Endothelial cell of umbilical vein (primary cell): ENCODE measurements at regions not wholly inside any gene's neighbourhood (a gene's known extent, or its start where the extent isn't known, plus 50 kb on each side); places are given as distances from the start of the nearest gene placed in this dataset.

ENCODE experiments used
- BruUV-seq: library from RNA; stranded (reverse); fragments of 400-500 nt; replicated peaks from 2 replicates; lab custom pipeline; 2021; lab: Mats Ljungman, UMichigan
- CTCF ChIA-PET: fragments of 300-600, 350-600 bp; sonication (Branson Sonifier 250); formaldehyde crosslinking; loops from one replicate; lab custom pipeline; 2021; ENCODE audit warnings: antibody characterized with exemption, inconsistent platforms; lab: Charles Lee
- POLR2A ChIA-PET: fragments of 300-600, 350-600 bp; sonication (Branson Sonifier 250); formaldehyde crosslinking; loops from one replicate; lab custom pipeline; 2021; ENCODE audit warnings: antibody characterized with exemption, inconsistent platforms; lab: Charles Lee
- DNase-seq: peaks from one replicate; pipeline ENCODE4 v3.0.0-alpha.2; 2011; ENCODE audit warnings: low read depth, low spot score
- FAIRE-seq: peaks from 2 replicates; lab custom pipeline; 2011; peaks lifted over from hg19 to GRCh38; lab: Jason Lieb, UNC
- H2AFZ ChIP-seq: 2 replicates; pipeline ENCODE4 v1.6.0; 2012; ENCODE audit warnings: low read depth, low read length, control low read depth, inconsistent platforms
- H3K27ac ChIP-seq: 2 replicates; pipeline ENCODE4 v1.5.1; 2011; ENCODE audit warnings: low read depth, mild to moderate bottlenecking, control low read depth, low read length, moderate library complexity; ENCODE audit not compliant: insufficient read depth
- H3K27me3 ChIP-seq, 2 experiments: 2 replicates each; pipeline versions ENCODE4 v1.6.0 to v1.6.1; 2011; ENCODE audit warnings: low read length in 2 of 2, mixed read lengths in 1 of 2; ENCODE audit not compliant: control insufficient read depth in 2 of 2, insufficient read depth in 2 of 2
- H3K36me3 ChIP-seq, 2 experiments: 2 replicates in 1 of 2; 3 replicates in 1 of 2; pipeline ENCODE4 v1.5.1; 2011; ENCODE audit warnings: low read length in 2 of 2, mild to moderate bottlenecking in 1 of 2, moderate library complexity in 1 of 2; ENCODE audit not compliant: control insufficient read depth in 2 of 2, insufficient read depth in 2 of 2; ENCODE audit errors: extremely low read depth in 1 of 2
- H3K4me1 ChIP-seq: 3 replicates; pipeline ENCODE4 v1.5.1; 2011; ENCODE audit warnings: mild to moderate bottlenecking, low read length; ENCODE audit not compliant: control insufficient read depth, insufficient read depth; ENCODE audit errors: extremely low read depth
- H3K4me2 ChIP-seq: 2 replicates; pipeline ENCODE4 v1.6.1; 2011; ENCODE audit warnings: low read length, control low read depth, mixed read lengths; ENCODE audit not compliant: insufficient read depth
- H3K4me3 ChIP-seq, 3 experiments: fragments of 200-600 bp in 1 of 3; sonication (generic), shearing (Covaris generic) in 1 of 3; replicated peaks in 1 of 3; 2 replicates each; pipeline ENCODE4 v1.5.1; 2011 to 2016; ENCODE audit warnings: control low read depth in 3 of 3, low read length in 3 of 3, mild to moderate bottlenecking in 2 of 3, inconsistent platforms in 1 of 3, low read depth in 1 of 3, moderate library complexity in 1 of 3; ENCODE audit not compliant: insufficient read depth in 1 of 3
- H3K79me2 ChIP-seq: 2 replicates; pipeline ENCODE4 v1.6.0; 2012; ENCODE audit warnings: low read length, inconsistent platforms; ENCODE audit not compliant: control insufficient read depth, insufficient read depth
- H3K9ac ChIP-seq: replicated peaks from 2 replicates; pipeline ENCODE3; 2011; ENCODE audit warnings: low read length, control low read depth; ENCODE audit not compliant: insufficient read depth; ENCODE audit errors: extremely low read depth
- H3K9me1 ChIP-seq: replicated peaks from 3 replicates; pipeline ENCODE4 v1.6.0; 2011; ENCODE audit warnings: mild to moderate bottlenecking, low read length; ENCODE audit not compliant: control insufficient read depth, insufficient read depth; ENCODE audit errors: extremely low read depth
- H3K9me3 ChIP-seq: replicated peaks from 2 replicates; pipeline ENCODE4 v1.5.1; 2012; ENCODE audit warnings: low read length, inconsistent platforms; ENCODE audit not compliant: control insufficient read depth, insufficient read depth
- H4K20me1 ChIP-seq: replicated peaks from 2 replicates; pipeline ENCODE3; 2011; ENCODE audit warnings: mild to moderate bottlenecking, low read length; ENCODE audit not compliant: control insufficient read depth, insufficient read depth; ENCODE audit errors: extremely low read depth
- EZH2 ChIP-seq: IDR thresholded peaks from 2 replicates; pipeline ENCODE4 v1.6.1; 2012; ENCODE audit warnings: borderline replicate concordance, low read depth, mild to moderate bottlenecking, moderate library complexity, low read length, inconsistent platforms; ENCODE audit not compliant: severe bottlenecking
- FOS ChIP-seq: IDR thresholded peaks from 2 replicates; pipeline ENCODE4 v1.6.1; 2011; ENCODE audit warnings: mild to moderate bottlenecking, low read length, moderate library complexity, borderline replicate concordance; ENCODE audit not compliant: insufficient read depth
- GATA2 ChIP-seq: IDR thresholded peaks from 2 replicates; pipeline ENCODE4 v1.7.0; 2011; ENCODE audit warnings: low read depth, mild to moderate bottlenecking, moderate library complexity, mixed read lengths, low read length; ENCODE audit not compliant: insufficient read length, insufficient read depth
- JUN ChIP-seq: IDR thresholded peaks from 2 replicates; pipeline ENCODE4 v1.6.1; 2011; ENCODE audit warnings: borderline replicate concordance, low read depth; ENCODE audit not compliant: insufficient read length, insufficient read depth
- MAX ChIP-seq: IDR thresholded peaks from 2 replicates; pipeline ENCODE4 v1.6.1; 2011; ENCODE audit not compliant: insufficient read depth, insufficient read length
- MYC ChIP-seq: IDR thresholded peaks from one replicate; pipeline ENCODE4 v1.6.1; 2011; ENCODE audit warnings: mild to moderate bottlenecking, low read depth, low read length
- POLR2A ChIP-seq: IDR thresholded peaks from 2 replicates; pipeline ENCODE4 v1.6.1; 2012; ENCODE audit warnings: low read depth, mild to moderate bottlenecking, control low read depth, low read length
- dilution Hi-C: fragments of 300-500 bp; cut with MboI; formaldehyde crosslinking; loops from one replicate; pipeline ENCODE4 v1.15.0; 2019; ENCODE audit warnings: low sequenced_read_pairs; ENCODE audit not compliant: extremely low pct_ligation_motif_present
- intact Hi-C: fragments of 100-400 bp; cut with micrococcal nuclease; formaldehyde crosslinking; loops from one replicate; pipeline ENCODE4 v1.10.0; 2022
- TF ChIP-seq, protein P1 (sequence below), 2 donors: IDR thresholded peaks; 1 replicate in 1 of 2; 2 replicates in 1 of 2; pipeline ENCODE4 v1.5.1; 2011; ENCODE audit warnings: low read length in 2 of 2, mild to moderate bottlenecking in 2 of 2, moderate library complexity in 2 of 2, control low read depth in 1 of 2, inconsistent platforms in 1 of 2, low read depth in 1 of 2; ENCODE audit not compliant: insufficient read depth in 1 of 2; ENCODE audit errors: extremely low read depth in 1 of 2

DNA sequence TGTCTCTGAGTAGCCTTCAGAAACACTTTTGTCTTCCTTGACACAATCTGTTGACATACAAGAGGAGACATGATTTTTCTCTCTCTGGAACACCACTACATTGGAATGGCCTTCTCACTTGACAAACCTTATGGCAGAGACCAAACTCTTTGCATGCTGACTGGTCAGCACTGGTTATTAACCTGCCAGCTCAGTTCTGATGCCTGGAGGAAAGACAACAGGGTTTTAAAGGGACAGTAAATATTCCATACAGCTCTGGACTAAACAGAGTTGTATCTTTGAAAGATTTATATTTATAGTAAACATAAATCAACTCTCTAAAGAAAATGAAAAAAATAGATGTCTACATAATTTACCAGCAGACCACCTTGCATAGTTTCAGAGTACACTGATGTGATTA, 1139.1 kb upstream of the CDH8 start:
- TF ChIP-seq JUN (no peak), EZH2 (no peak), MAX (no peak), FOS (no peak), GATA2 (no peak), POLR2A (no peak), MYC (no peak)
- TF ChIP-seq, protein P1, sequence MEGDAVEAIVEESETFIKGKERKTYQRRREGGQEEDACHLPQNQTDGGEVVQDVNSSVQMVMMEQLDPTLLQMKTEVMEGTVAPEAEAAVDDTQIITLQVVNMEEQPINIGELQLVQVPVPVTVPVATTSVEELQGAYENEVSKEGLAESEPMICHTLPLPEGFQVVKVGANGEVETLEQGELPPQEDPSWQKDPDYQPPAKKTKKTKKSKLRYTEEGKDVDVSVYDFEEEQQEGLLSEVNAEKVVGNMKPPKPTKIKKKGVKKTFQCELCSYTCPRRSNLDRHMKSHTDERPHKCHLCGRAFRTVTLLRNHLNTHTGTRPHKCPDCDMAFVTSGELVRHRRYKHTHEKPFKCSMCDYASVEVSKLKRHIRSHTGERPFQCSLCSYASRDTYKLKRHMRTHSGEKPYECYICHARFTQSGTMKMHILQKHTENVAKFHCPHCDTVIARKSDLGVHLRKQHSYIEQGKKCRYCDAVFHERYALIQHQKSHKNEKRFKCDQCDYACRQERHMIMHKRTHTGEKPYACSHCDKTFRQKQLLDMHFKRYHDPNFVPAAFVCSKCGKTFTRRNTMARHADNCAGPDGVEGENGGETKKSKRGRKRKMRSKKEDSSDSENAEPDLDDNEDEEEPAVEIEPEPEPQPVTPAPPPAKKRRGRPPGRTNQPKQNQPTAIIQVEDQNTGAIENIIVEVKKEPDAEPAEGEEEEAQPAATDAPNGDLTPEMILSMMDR (IDR thresholded peaks at IDR 0.05; ENCODE audit: extremely low read depth in 1 of 2, insufficient read depth in 1 of 2, low read depth in 1 of 2, low read length in 2 of 2): no peak
- H3K79me2 ChIP-seq: no peaks in the 10 kb centered on the region
- CTCF ChIA-PET: no interaction called here

More for the DNA sequence above, 1139.1 kb upstream of the CDH8 start:
- Histone ChIP-seq H3K4me1 (no peaks in the 10 kb centered on the region), H3K9me3 (peaks cover 3% of the 10 kb centered on the region), H2AFZ (no peak overlapping the region), H3K4me2 (no peak overlapping the region), H3K27me3 (no peaks in the 10 kb centered on the region), H3K9me1 (no peaks in the 10 kb centered on the region), H4K20me1 (no peaks in the 10 kb centered on the region), H3K9ac (no peak overlapping the region), H3K4me3 (no peak overlapping the region), H3K36me3 (no peaks in the 10 kb centered on the region), H3K27ac (no peak overlapping the region)
- DNase-seq (no peak), FAIRE-seq (no peak)
- dilution Hi-C loops: no loop called here
- BruUV-seq: no TSS peak
- intact Hi-C loops: no loop called here
- POLR2A ChIA-PET: no interaction called here
